22Rv1 (cell line): ENCODE measurements at regions not wholly inside any gene's neighbourhood (a gene's known extent, or its start where the extent isn't known, plus 50 kb on each side); places are given as distances from the start of the nearest gene placed in this dataset.

Experiments used
- ZFX ChIP-seq: fragments of 450-650 bp; IDR thresholded peaks from 2 replicates; pipeline ENCODE4 v1.6.1; 2017; ENCODE audit warnings: antibody characterized with exemption, borderline replicate concordance
- TF ChIP-seq, protein P1 (sequence below): fragments of 450-650 bp; IDR thresholded peaks from 2 replicates; pipeline ENCODE4 v1.5.1; 2017; ENCODE audit warnings: mild to moderate bottlenecking

DNA sequence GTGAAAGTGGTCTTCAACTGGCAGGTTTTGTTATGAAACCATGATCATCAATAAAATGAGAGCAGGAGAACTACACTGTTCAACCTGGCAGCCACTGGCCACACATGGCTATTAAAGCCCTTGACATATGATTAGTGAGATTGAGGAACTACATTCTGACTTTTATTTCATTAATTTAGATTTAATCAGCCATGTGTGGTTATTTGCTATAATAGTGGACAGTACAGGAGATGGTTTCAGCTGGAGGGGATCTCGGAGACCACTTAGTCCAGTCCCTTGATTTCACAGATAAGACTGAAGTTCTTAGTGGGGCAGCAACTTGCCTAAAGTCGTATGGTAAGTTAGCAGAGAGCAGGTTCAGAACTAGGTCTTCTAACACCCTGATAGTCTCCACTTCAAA lies 111.7 kb upstream of the BMPER start:
- TF ChIP-seq, protein P1, sequence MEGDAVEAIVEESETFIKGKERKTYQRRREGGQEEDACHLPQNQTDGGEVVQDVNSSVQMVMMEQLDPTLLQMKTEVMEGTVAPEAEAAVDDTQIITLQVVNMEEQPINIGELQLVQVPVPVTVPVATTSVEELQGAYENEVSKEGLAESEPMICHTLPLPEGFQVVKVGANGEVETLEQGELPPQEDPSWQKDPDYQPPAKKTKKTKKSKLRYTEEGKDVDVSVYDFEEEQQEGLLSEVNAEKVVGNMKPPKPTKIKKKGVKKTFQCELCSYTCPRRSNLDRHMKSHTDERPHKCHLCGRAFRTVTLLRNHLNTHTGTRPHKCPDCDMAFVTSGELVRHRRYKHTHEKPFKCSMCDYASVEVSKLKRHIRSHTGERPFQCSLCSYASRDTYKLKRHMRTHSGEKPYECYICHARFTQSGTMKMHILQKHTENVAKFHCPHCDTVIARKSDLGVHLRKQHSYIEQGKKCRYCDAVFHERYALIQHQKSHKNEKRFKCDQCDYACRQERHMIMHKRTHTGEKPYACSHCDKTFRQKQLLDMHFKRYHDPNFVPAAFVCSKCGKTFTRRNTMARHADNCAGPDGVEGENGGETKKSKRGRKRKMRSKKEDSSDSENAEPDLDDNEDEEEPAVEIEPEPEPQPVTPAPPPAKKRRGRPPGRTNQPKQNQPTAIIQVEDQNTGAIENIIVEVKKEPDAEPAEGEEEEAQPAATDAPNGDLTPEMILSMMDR = no peak
- no peak for TF ChIP-seq ZFX
